ENCODE measurements at regions not wholly inside any gene's neighbourhood (a gene's known extent, or its start where the extent isn't known, plus 50 kb on each side); places are given as distances from the start of the nearest gene placed in this dataset.

DNA sequence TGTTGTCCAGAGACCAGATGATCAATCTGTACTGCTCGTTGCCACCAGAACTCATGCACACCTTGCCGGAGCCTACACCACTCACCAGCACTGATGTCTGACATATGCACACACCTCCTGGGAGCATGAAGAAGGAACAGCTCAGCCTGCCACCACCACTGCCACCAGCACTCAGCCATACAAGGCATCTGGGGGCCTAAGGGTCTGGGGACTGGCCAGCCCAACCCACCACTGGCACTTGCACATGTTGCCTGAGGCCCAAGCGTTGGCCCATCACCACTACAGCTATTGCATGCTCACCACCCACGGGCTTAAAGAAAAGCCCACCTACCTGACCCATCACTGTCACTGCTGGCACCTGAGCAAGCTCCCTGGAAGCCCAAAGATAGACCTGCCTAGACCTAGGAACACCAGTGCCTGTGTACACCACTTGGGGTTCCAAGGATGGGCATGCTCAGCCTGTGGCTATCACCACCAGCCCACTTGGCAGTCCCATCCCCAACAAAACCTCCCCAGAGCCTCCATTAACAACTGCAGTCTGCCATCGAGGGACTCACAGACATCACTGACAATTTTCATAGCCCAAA is 174.3 kb upstream of the GRID2 start:
- TF ChIP-seq, protein P1, sequence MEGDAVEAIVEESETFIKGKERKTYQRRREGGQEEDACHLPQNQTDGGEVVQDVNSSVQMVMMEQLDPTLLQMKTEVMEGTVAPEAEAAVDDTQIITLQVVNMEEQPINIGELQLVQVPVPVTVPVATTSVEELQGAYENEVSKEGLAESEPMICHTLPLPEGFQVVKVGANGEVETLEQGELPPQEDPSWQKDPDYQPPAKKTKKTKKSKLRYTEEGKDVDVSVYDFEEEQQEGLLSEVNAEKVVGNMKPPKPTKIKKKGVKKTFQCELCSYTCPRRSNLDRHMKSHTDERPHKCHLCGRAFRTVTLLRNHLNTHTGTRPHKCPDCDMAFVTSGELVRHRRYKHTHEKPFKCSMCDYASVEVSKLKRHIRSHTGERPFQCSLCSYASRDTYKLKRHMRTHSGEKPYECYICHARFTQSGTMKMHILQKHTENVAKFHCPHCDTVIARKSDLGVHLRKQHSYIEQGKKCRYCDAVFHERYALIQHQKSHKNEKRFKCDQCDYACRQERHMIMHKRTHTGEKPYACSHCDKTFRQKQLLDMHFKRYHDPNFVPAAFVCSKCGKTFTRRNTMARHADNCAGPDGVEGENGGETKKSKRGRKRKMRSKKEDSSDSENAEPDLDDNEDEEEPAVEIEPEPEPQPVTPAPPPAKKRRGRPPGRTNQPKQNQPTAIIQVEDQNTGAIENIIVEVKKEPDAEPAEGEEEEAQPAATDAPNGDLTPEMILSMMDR (conservative IDR thresholded peaks at IDR 0.05), result no peak
- no peak for TF ChIP-seq ZFX (IDR thresholded peaks at IDR 0.05)
